Skin epidermis (tissue), 12 donors: ENCODE measurements at regions not wholly inside any gene's neighbourhood (a gene's known extent, or its start where the extent isn't known, plus 50 kb on each side); places are given as distances from the start of the nearest gene placed in this dataset.
"Not testable (repeated sequence)": the region's sequence is repeated elsewhere in the genome, so short reads cannot be mapped to it uniquely, and the experiment has no call there.

Experiments used
- H3K27ac ChIP-seq, 21 experiments: fragments of 200-600 bp; sonication (generic) in 11 of 21; one replicate each; pipeline ENCODE4 v1.5.0; 2020; ENCODE audit warnings: mild to moderate bottlenecking in 3 of 21, inconsistent platforms in 2 of 21, moderate library complexity in 2 of 21
- H3K4me3 ChIP-seq, 7 experiments: fragments of 200-600 bp; sonication (generic) in 2 of 7; one replicate each; pipeline ENCODE4 v1.5.0; 2020; ENCODE audit warnings: inconsistent platforms in 2 of 7, mild to moderate bottlenecking in 2 of 7, moderate library complexity in 1 of 7

- no peak overlapping the region for H3K27ac ChIP-seq
Observed at GRCh38 chr9:29588361-29588760, 2015.1 kb upstream of the C9orf72 start.

GRCh38 chr9:29609282-29609681, 2036.0 kb upstream of the C9orf72 start:
- no peak overlapping the region for H3K27ac ChIP-seq

More at GRCh38 chr9:29588361-29588760, 2015.1 kb upstream of the C9orf72 start:
- H3K4me3 ChIP-seq: no peak overlapping the region

GRCh38 chr9:29613773-29614172, 2040.5 kb upstream of the C9orf72 start:
- Histone ChIP-seq H3K27ac (no peak overlapping the region), H3K4me3 (no peak overlapping the region)

More at GRCh38 chr9:29609282-29609681, 2036.0 kb upstream of the C9orf72 start:
- H3K4me3 ChIP-seq: no peak overlapping the region

GRCh38 chr9:29616844-29617243, 2043.6 kb upstream of the C9orf72 start:
- Histone ChIP-seq H3K4me3 (no peak overlapping the region), H3K27ac (no peak overlapping the region)

- no peak overlapping the region for H3K4me3 ChIP-seq
Observed at GRCh38 chr9:29625292-29625731, 2052.0 kb upstream of the C9orf72 start.

GRCh38 chr9:29625931-29626330, 2052.7 kb upstream of the C9orf72 start:
- Histone ChIP-seq H3K4me3 (no peak overlapping the region), H3K27ac (no peak overlapping the region)

More at GRCh38 chr9:29625292-29625731, 2052.0 kb upstream of the C9orf72 start:
- no peak overlapping the region for H3K27ac ChIP-seq

GRCh38 chr9:29628856-29629255, 2055.6 kb upstream of the C9orf72 start:
- H3K27ac ChIP-seq, H3K4me3 ChIP-seq: not testable (repeated sequence)

- no peak overlapping the region for H3K27ac ChIP-seq
- no peak overlapping the region for H3K4me3 ChIP-seq
Observed at GRCh38 chr9:29637471-29638237, 2064.4 kb upstream of the C9orf72 start.

GRCh38 chr9:29640507-29640906, 2067.2 kb upstream of the C9orf72 start:
- H3K4me3 ChIP-seq: no peak overlapping the region
- H3K27ac ChIP-seq: no peak overlapping the region

GRCh38 chr9:29644514-29644913, 2071.2 kb upstream of the C9orf72 start:
- Histone ChIP-seq H3K4me3 (no peak overlapping the region), H3K27ac (no peak overlapping the region)

GRCh38 chr9:29647451-29647850, 2074.2 kb upstream of the C9orf72 start:
- H3K27ac ChIP-seq: no peak overlapping the region
- H3K4me3 ChIP-seq: no peak overlapping the region

- H3K4me3 ChIP-seq: no peak overlapping the region
- no peak overlapping the region for H3K27ac ChIP-seq
Observed at GRCh38 chr9:29648132-29648531, 2074.9 kb upstream of the C9orf72 start.

GRCh38 chr9:29648601-29649000, 2075.3 kb upstream of the C9orf72 start:
- Histone ChIP-seq H3K4me3 (no peak overlapping the region), H3K27ac (no peak overlapping the region)

- no peak overlapping the region for H3K27ac ChIP-seq
- no peak overlapping the region for H3K4me3 ChIP-seq
Observed at GRCh38 chr9:29656641-29657406, 2083.5 kb upstream of the C9orf72 start.

GRCh38 chr9:29657821-29658220, 2084.5 kb upstream of the C9orf72 start:
- Histone ChIP-seq H3K27ac (no peak overlapping the region), H3K4me3 (no peak overlapping the region)

GRCh38 chr9:29659014-29659413, 2085.7 kb upstream of the C9orf72 start:
- no peak overlapping the region for H3K27ac ChIP-seq

GRCh38 chr9:29659736-29660135, 2086.5 kb upstream of the C9orf72 start:
- Histone ChIP-seq H3K27ac (no peak overlapping the region), H3K4me3 (no peak overlapping the region)

More at GRCh38 chr9:29659014-29659413, 2085.7 kb upstream of the C9orf72 start:
- H3K4me3 ChIP-seq: no peak overlapping the region

- no peak overlapping the region for H3K4me3 ChIP-seq
- no peak overlapping the region for H3K27ac ChIP-seq
Observed at GRCh38 chr9:29668732-29669131, 2095.5 kb upstream of the C9orf72 start.

- no peak overlapping the region for H3K27ac ChIP-seq
- H3K4me3 ChIP-seq: no peak overlapping the region
Observed at GRCh38 chr9:29669613-29670012, 2096.3 kb upstream of the C9orf72 start.

- H3K27ac ChIP-seq: no peak overlapping the region
- H3K4me3 ChIP-seq: no peak overlapping the region
Observed at GRCh38 chr9:29685531-29685930, 2112.2 kb upstream of the C9orf72 start.

GRCh38 chr9:29691145-29691544, 2117.9 kb upstream of the C9orf72 start:
- Histone ChIP-seq H3K27ac (no peak overlapping the region), H3K4me3 (no peak overlapping the region)
